LNCaP clone FGC (cell line): ENCODE measurements at regions not wholly inside any gene's neighbourhood (a gene's known extent, or its start where the extent isn't known, plus 50 kb on each side); places are given as distances from the start of the nearest gene placed in this dataset.

Experiments
- DNase-seq: peaks from one replicate; pipeline ENCODE4 v3.0.0-alpha.2; 2011; ENCODE audit warnings: low read depth
- H3K4me3 ChIP-seq: 2 replicates; pipeline ENCODE4 v1.5.1; 2011; ENCODE audit warnings: mild to moderate bottlenecking, low read depth, low read length, control low read depth
- CTCF ChIP-seq: IDR thresholded peaks from 2 replicates; pipeline ENCODE4 v1.5.1; 2012; ENCODE audit warnings: mild to moderate bottlenecking; ENCODE audit not compliant: control insufficient read depth, insufficient read depth; ENCODE audit errors: extremely low read depth

DNA sequence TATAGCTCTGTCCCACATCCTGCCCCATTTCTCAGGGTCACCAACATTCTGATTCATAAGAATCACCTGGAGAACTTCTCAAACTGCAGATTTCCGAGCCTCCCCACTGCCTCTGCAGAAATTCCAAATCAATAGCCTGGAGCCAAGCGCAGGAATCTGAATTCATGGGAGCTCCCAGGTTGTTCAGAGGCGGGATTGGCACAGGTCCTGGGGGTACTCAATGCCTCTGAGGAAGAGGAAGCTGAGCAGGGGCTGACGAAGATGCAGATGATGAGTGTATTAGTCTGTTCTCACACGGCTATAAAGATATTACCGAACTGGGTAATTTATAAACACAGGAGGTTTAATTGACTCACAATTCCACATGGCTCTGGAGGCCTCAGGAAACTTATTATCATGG, 455.5 kb downstream of the MATN1 start:
- no peak overlapping the region for H3K4me3 ChIP-seq
- TF ChIP-seq CTCF: no peak
- DNase-seq: no peak

GRCh38 chr1:30267046-30267445, 456.3 kb downstream of the MATN1 start:
- no peak for TF ChIP-seq CTCF
- H3K4me3 ChIP-seq: no peak overlapping the region
- no peak for DNase-seq

- no peak for TF ChIP-seq CTCF
- no peak for DNase-seq
Measured at GRCh38 chr1:30265127-30266070, 458.0 kb downstream of the MATN1 start.

DNA sequence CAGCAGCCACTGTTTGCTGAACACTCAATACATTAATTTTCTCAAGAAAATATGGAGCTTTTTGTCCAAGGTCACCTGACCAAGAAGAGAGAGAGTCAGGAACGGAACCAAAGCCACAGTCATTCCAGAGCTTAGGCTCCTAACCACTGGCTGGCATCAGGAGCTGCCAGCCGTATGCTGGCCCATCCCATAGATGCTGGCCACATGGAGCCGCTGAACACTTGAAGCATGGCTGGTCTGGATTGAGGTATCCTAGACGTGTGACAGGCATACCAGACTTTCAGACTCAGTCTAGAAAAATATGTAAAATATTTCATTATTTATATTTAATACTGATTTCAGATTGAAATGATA, 458.7 kb downstream of the MATN1 start:
- no peak overlapping the region for H3K4me3 ChIP-seq
- TF ChIP-seq CTCF: no peak
- DNase-seq: no peak

More at GRCh38 chr1:30265127-30266070, 458.0 kb downstream of the MATN1 start:
- H3K4me3 ChIP-seq: no peak overlapping the region

- no peak for TF ChIP-seq CTCF
- H3K4me3 ChIP-seq: no peak overlapping the region
- no peak for DNase-seq
Measured at GRCh38 chr1:30263888-30264671, 459.3 kb downstream of the MATN1 start.

GRCh38 chr1:30263405-30263804, 460.0 kb downstream of the MATN1 start:
- no peak overlapping the region for H3K4me3 ChIP-seq
- DNase-seq: no peak
- TF ChIP-seq CTCF: no peak
